Liver (tissue), 3 donors: ENCODE measurements at regions not wholly inside any gene's neighbourhood (a gene's known extent, or its start where the extent isn't known, plus 50 kb on each side); places are given as distances from the start of the nearest gene placed in this dataset.

Experiments
- ATF3 ChIP-seq: IDR thresholded peaks from 2 replicates; pipeline ENCODE4 v1.6.1; 2016; ENCODE audit warnings: antibody characterized with exemption
- CTCF ChIP-seq: fragments of 150-350 bp; IDR thresholded peaks from 2 replicates; pipeline ENCODE4 v1.5.1; 2017; ENCODE audit warnings: improper control_type of control experiment, low read depth, low read length; ENCODE audit not compliant: missing input control
- EGR1 ChIP-seq, 2 donors: IDR thresholded peaks; 2 replicates each; pipeline ENCODE4 v1.6.1; 2016 to 2018; ENCODE audit warnings: antibody characterized with exemption in 2 of 2, low read depth in 2 of 2
- GABPA ChIP-seq, 2 donors: IDR thresholded peaks in 1 of 2; conservative IDR thresholded peaks in 1 of 2; 2 replicates each; pipeline ENCODE4 v1.6.1; 2016; ENCODE audit warnings: antibody characterized with exemption in 2 of 2, mild to moderate bottlenecking in 1 of 2, moderate library complexity in 1 of 2
- HNF4G ChIP-seq: IDR thresholded peaks from 2 replicates; pipeline ENCODE4 v1.6.1; 2016; ENCODE audit warnings: antibody characterized with exemption
- JUND ChIP-seq, 2 donors: IDR thresholded peaks; 2 replicates each; pipeline ENCODE4 v1.6.1; 2016; ENCODE audit warnings: antibody characterized with exemption in 2 of 2
- RAD21 ChIP-seq, 2 donors: IDR thresholded peaks; 2 replicates each; pipeline ENCODE4 v1.6.1; 2016; ENCODE audit warnings: antibody characterized with exemption in 2 of 2, mild to moderate bottlenecking in 2 of 2
- REST ChIP-seq: IDR thresholded peaks from 2 replicates; pipeline ENCODE4 v1.6.1; 2016; ENCODE audit warnings: antibody characterized with exemption, mild to moderate bottlenecking
- TAF1 ChIP-seq: conservative IDR thresholded peaks from 2 replicates; pipeline ENCODE4 v1.6.1; 2016; ENCODE audit warnings: antibody characterized with exemption, mild to moderate bottlenecking
- YY1 ChIP-seq: IDR thresholded peaks from 2 replicates; pipeline ENCODE4 v1.6.1; 2016; ENCODE audit warnings: antibody characterized with exemption, mild to moderate bottlenecking
- donor health status: healthy.
- donor health status: healthy.

- TF ChIP-seq YY1 (no peak), REST (no peak), CTCF (no peak), RAD21 (IDR thresholded peaks at IDR 0.05) (no peak), ATF3 (no peak), JUND (IDR thresholded peaks at IDR 0.05) (no peak), TAF1 (no peak), HNF4G (no peak), GABPA (IDR thresholded peaks at IDR 0.05 in 1 of 2, conservative IDR thresholded peaks at IDR 0.05 in 1 of 2) (no peak), EGR1 (IDR thresholded peaks at IDR 0.05; ENCODE audit: low read depth in 2 of 2) (no peak)
These were observed 374.8 kb downstream of the QKI start for GRCh38 chr6:163789199-163789810.
